ENCODE measurements at regions not wholly inside any gene's neighbourhood (a gene's known extent, or its start where the extent isn't known, plus 50 kb on each side); places are given as distances from the start of the nearest gene placed in this dataset.

DNA sequence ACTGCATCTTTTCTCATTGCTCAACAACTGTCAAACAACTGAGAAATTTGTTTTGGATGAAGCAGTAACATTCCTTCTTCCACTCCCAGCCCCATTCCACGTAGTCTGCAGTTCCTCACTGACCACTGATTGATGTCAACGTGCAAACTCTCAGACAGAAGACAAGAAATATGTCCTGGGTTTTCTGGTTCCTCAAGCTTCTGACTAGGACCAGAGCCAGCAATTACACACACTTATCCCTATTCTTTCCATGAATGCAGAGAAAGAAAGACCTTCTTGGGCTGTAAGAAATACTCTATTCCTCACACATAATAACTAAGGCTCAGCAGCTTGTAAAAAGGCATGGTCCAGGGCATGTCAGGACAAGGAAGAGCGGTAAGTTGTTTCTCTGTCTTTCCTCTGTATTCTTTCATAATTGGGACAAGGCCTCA, 790.1 kb upstream of the SLC35B3 start:
- Histone ChIP-seq H3T11ph (ENCODE audit: low read length) (no peak overlapping the region), H3K18ac (ENCODE audit: insufficient read length, low read depth, low read length) (no peak overlapping the region), H3K4me2 (ENCODE audit: insufficient read depth, insufficient read length, low read length) (no peak overlapping the region), H4K91ac (ENCODE audit: insufficient read length, low read depth, low read length) (no peak overlapping the region), H2BK5ac (ENCODE audit: insufficient read length, low read length) (no peak overlapping the region), H2AK5ac (ENCODE audit: insufficient read length, low read length) (no peak overlapping the region), H3K79me2 (ENCODE audit: insufficient read depth, low read length) (no peaks in the 10 kb centered on the region), H3K79me1 (ENCODE audit: insufficient read depth, low read depth, low read length, poor library complexity, severe bottlenecking) (no peaks in the 10 kb centered on the region), H3K27ac (ENCODE audit: insufficient read length, low read depth, low read length) (no peak overlapping the region), H3K27me3 (ENCODE audit: insufficient read depth, low read length) (no peaks in the 10 kb centered on the region), H3K56ac (ENCODE audit: insufficient read length, low read depth, low read length) (no peak overlapping the region), H4K8ac (replicated peaks; ENCODE audit: insufficient read length, low read depth, low read length) (no peak overlapping the region), H2BK20ac (ENCODE audit: low read depth, low read length, poor library complexity, severe bottlenecking) (no peak overlapping the region), H2BK12ac (ENCODE audit: insufficient read length, low read depth, low read length) (no peak overlapping the region), H3K23me2 (ENCODE audit: insufficient read length, low read depth, low read length, poor library complexity, severe bottlenecking) (no peaks in the 10 kb centered on the region), H3K9me3 (ENCODE audit: control insufficient read depth, low read depth, low read length) (no peaks in the 10 kb centered on the region), H3K4me1 (ENCODE audit: insufficient read depth, low read length) (no peaks in the 10 kb centered on the region), H3K9ac (ENCODE audit: extremely low read depth, insufficient read length, low read length) (no peak overlapping the region), H2BK120ac (ENCODE audit: low read depth, low read length, poor library complexity, severe bottlenecking) (no peak overlapping the region), H3K14ac (ENCODE audit: insufficient read depth, low read length) (no peak overlapping the region), H4K20me1 (ENCODE audit: control insufficient read depth, insufficient read depth, insufficient read length) (no peaks in the 10 kb centered on the region), H2BK15ac (ENCODE audit: low read depth, low read length) (no peak overlapping the region), H3K4ac (ENCODE audit: low read depth, low read length) (no peak overlapping the region), H2AFZ (ENCODE audit: low read length) (no peak overlapping the region), H3K23ac (ENCODE audit: insufficient read length, low read depth, low read length) (no peak overlapping the region), H4K5ac (ENCODE audit: insufficient read length, low read depth, low read length) (no peak overlapping the region)
- Mint-ChIP-seq H3K27ac (no peak overlapping the region), H3K27me3 (ENCODE audit: low read depth) (no peaks in the 10 kb centered on the region), H3K4me1 (no peaks in the 10 kb centered on the region), H3K9me3 (peaks cover 0 to 6% of the 10 kb centered on the region in 2 experiments; a peak in 1 of 5 replicates), H3K4me3 (no peak overlapping the region), H3K36me3 (ENCODE audit: insufficient read depth in 1 of 3, low read depth in 3 of 3) (peaks cover 0 to 6% (median 3%) of the 10 kb centered on the region in 3 experiments; a peak in 1 of 7 replicates)
- DNase-seq: no peak
- no CpG with 5 or more reads among the region's 3 CpGs for WGBS (ENCODE audit: extremely low coverage, insufficient read length, low lambda C conversion rate)
- TF ChIP-seq, protein P1, sequence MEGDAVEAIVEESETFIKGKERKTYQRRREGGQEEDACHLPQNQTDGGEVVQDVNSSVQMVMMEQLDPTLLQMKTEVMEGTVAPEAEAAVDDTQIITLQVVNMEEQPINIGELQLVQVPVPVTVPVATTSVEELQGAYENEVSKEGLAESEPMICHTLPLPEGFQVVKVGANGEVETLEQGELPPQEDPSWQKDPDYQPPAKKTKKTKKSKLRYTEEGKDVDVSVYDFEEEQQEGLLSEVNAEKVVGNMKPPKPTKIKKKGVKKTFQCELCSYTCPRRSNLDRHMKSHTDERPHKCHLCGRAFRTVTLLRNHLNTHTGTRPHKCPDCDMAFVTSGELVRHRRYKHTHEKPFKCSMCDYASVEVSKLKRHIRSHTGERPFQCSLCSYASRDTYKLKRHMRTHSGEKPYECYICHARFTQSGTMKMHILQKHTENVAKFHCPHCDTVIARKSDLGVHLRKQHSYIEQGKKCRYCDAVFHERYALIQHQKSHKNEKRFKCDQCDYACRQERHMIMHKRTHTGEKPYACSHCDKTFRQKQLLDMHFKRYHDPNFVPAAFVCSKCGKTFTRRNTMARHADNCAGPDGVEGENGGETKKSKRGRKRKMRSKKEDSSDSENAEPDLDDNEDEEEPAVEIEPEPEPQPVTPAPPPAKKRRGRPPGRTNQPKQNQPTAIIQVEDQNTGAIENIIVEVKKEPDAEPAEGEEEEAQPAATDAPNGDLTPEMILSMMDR (conservative IDR thresholded peaks at IDR 0.05): no peak

All from H9 (cell line).